Effector memory CD4-positive, alpha-beta T cell (primary cell): ENCODE measurements at regions not wholly inside any gene's neighbourhood (a gene's known extent, or its start where the extent isn't known, plus 50 kb on each side); places are given as distances from the start of the nearest gene placed in this dataset.

Experiments
- DNase-seq, 3 donors: peaks; one replicate each; pipeline ENCODE4 v3.0.0-alpha.2; 2020
- H3K27ac ChIP-seq: 2 replicates; pipeline ENCODE4 v1.7.0; 2013; ENCODE audit warnings: mild to moderate bottlenecking, low read length, moderate library complexity; ENCODE audit not compliant: insufficient read depth, poor library complexity, severe bottlenecking
- H3K27me3 ChIP-seq: replicated peaks from 2 replicates; pipeline ENCODE4 v1.7.0; 2013; ENCODE audit warnings: mild to moderate bottlenecking, low read length; ENCODE audit not compliant: insufficient read depth, control insufficient read depth, poor library complexity, severe bottlenecking
- H3K36me3 ChIP-seq: 2 replicates; pipeline ENCODE4 v1.7.0; 2013; ENCODE audit warnings: mild to moderate bottlenecking, low read length, moderate library complexity; ENCODE audit not compliant: control insufficient read depth, insufficient read depth
- H3K4me1 ChIP-seq: 2 replicates; pipeline ENCODE4 v1.7.0; 2013; ENCODE audit warnings: low read length, mild to moderate bottlenecking; ENCODE audit not compliant: control insufficient read depth, insufficient read depth, poor library complexity, severe bottlenecking
- H3K4me3 ChIP-seq: 2 replicates; pipeline ENCODE4 v1.7.0; 2013; ENCODE audit warnings: low read length, low read depth, mild to moderate bottlenecking; ENCODE audit not compliant: insufficient read depth, poor library complexity, severe bottlenecking
- H3K9me3 ChIP-seq: 2 replicates; pipeline ENCODE4 v1.7.0; 2013; ENCODE audit warnings: mild to moderate bottlenecking, low read length, moderate library complexity; ENCODE audit not compliant: control insufficient read depth

DNA sequence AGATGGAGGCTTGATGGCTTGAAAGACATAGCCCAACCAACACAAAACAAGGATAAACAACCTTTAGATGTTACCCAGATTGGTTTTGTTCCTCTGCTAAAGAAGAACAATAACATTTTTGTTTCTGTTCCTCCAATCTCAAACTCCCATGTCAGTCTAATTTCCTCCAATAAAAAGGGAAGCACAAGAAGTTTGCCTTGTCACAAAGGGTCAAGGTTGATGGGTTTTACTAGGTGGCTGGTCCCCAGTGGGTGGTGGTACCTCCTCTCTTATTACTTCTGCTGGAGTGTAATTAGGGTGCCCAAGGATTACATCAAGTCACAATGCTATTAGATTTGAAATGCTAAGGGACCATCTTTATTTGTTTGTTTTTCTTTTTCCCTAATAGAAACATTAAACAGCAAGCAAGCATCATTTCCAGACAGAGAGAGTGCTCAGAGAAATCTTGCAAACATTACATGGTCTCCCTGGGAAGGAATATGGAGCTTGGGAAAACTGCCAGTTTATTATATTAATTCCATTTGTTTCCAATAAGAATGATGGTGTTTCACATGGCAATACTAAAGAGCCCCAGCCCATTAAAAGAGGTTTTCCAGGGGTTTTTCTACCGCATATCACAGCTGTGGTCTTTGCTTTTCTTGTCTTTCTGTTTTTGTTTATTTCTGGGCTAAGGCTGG is 78.3 kb upstream of the AOAH start:
- Histone ChIP-seq H3K9me3 (no peaks in the 10 kb centered on the region), H3K27me3 (no peaks in the 10 kb centered on the region), H3K4me1 (no peaks in the 10 kb centered on the region), H3K27ac (no peak overlapping the region), H3K36me3 (no peaks in the 10 kb centered on the region), H3K4me3 (no peak overlapping the region)
- no peak for DNase-seq

DNA sequence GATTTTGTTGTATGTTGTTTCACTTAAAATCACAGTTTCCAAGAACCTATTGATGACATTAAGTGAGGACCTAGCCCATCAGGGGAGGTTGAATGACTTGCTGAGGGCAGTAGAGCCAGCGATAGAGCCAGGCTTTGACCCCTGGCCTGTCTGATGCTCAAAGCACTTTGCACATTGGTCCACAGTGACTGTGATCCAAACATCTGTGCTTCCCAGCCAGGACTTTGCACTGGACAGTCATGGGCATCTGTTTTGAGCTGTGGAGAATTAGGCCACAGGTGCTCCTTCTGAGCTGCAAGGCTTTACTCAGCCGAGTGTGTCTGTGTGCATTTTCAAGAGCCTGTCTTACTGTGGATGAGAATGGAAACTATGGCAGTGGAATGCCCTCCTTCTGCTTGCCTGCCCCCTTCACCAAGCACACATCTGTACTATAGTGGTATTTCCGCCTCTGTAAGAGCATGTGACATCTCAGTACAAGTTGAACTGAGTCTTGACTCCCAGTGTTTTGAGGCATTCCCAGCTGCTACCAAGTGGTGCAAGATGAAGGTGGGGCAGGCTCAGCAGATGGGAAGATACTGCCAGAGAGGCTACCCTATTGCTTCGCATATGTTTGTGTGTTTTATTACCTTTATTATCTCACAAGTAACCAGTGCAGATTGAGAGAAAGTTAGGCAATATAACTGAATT is 72.7 kb upstream of the AOAH start:
- Histone ChIP-seq H3K9me3 (no peaks in the 10 kb centered on the region), H3K27me3 (no peaks in the 10 kb centered on the region), H3K36me3 (no peaks in the 10 kb centered on the region), H3K27ac (no peak overlapping the region), H3K4me3 (no peak overlapping the region), H3K4me1 (no peaks in the 10 kb centered on the region)
- no peak for DNase-seq

DNA sequence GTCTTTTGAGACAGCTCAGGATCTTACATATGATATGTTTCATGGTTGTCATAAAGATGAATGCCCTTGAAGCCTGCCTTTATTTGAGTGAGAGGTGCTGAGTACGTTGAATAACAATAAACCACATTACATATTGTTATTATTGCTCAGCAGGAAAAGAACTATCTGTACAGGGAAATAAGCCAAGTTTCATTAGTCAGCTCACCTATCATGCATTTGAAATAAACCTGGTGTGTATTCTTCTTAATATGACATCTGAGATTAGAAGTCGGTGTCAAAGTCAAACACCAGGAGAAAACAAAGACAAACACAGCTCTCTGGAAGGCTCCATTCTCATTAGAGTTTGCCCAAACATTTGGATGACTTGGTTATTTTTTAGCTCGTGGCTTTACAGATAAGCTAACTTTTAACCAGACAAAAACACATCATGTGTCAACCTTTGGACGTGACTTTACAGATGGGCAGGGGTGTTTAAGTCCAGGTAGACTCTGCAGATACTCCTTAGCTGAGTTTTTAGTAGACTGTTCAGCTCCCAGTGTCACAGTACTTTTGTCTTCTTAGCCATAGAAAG is 71.2 kb upstream of the AOAH start:
- DNase-seq, result no peak
- H3K9me3 ChIP-seq, result no peaks in the 10 kb centered on the region

DNA sequence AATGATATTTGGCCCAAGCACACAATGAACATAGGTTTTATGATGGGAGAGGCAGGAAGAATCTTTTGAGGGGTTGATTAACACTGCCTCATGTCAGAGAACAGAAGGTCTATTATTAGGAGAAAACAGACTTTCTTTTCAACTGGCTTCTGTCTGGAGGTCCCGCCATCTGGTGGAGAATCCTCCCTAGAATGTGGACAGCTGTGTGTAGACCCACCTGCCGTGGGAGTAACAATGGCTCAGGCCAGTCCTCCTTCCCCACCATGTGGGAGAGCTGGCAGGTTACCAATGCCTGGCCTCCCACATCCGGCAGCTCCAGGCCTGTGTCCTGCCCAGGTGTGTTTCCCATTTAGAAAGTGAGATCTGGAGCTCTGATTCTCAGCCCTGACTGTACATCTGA is 70.4 kb upstream of the AOAH start:
- no peak for DNase-seq
- Histone ChIP-seq H3K4me3 (no peak overlapping the region), H3K27ac (no peak overlapping the region), H3K9me3 (no peaks in the 10 kb centered on the region), H3K36me3 (no peaks in the 10 kb centered on the region), H3K27me3 (no peaks in the 10 kb centered on the region), H3K4me1 (peaks cover 4% of the 10 kb centered on the region)

More for the DNA sequence above, 71.2 kb upstream of the AOAH start:
- Histone ChIP-seq H3K4me3 (no peak overlapping the region), H3K4me1 (no peaks in the 10 kb centered on the region), H3K36me3 (no peaks in the 10 kb centered on the region), H3K27ac (no peak overlapping the region), H3K27me3 (no peaks in the 10 kb centered on the region)

DNA sequence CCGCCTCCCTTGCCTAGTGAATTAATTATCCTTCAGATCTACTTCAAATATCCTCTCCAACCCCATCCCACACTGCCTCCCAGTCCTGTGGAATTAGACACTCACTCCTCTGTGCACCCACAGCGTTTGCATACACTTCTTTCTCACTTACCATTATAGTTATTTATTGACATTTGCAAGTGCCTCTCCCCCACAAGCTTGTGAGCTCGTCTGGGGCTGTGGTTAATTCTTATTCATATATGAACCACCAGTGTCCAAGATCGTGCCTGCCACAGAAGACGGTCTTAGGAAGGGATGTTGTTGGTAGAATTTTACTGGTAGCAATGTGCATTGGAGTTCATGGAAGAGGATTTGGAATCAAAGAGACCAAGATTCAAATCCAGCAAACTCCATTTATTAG is 68.1 kb upstream of the AOAH start:
- Histone ChIP-seq H3K27me3 (no peaks in the 10 kb centered on the region), H3K36me3 (no peaks in the 10 kb centered on the region), H3K4me3 (no peak overlapping the region), H3K4me1 (peaks cover 20% of the 10 kb centered on the region), H3K9me3 (no peaks in the 10 kb centered on the region), H3K27ac (no peak overlapping the region)
- no peak for DNase-seq

DNA sequence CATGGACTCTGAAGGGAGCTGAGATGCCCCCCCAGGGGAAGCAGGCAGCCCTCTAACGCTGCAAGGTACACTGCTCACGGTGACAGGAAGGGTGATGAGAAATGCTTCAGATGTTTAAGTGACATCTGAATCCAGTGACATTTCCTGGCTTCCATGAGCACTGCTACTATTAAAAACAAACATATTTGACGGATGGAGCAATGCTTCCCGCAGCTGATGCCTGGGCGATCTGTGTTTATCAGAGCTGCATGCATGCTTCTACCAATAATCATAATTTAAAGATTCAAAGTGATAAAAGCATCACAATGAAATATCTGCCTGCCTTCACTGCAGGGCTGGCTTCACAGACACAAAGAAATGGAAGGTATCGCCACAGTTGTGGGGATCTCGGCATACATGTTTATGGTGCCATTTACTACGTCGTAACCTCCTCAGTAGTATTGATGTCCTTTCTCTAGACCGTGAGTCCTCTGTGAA is 66.1 kb upstream of the AOAH start:
- H3K27ac ChIP-seq, result no peak overlapping the region
- H3K36me3 ChIP-seq, result no peaks in the 10 kb centered on the region
- no peak for DNase-seq
- peaks cover 21% of the 10 kb centered on the region for H3K4me1 ChIP-seq
- H3K9me3 ChIP-seq, result no peaks in the 10 kb centered on the region
- H3K27me3 ChIP-seq, result no peaks in the 10 kb centered on the region
- no peak overlapping the region for H3K4me3 ChIP-seq

DNA sequence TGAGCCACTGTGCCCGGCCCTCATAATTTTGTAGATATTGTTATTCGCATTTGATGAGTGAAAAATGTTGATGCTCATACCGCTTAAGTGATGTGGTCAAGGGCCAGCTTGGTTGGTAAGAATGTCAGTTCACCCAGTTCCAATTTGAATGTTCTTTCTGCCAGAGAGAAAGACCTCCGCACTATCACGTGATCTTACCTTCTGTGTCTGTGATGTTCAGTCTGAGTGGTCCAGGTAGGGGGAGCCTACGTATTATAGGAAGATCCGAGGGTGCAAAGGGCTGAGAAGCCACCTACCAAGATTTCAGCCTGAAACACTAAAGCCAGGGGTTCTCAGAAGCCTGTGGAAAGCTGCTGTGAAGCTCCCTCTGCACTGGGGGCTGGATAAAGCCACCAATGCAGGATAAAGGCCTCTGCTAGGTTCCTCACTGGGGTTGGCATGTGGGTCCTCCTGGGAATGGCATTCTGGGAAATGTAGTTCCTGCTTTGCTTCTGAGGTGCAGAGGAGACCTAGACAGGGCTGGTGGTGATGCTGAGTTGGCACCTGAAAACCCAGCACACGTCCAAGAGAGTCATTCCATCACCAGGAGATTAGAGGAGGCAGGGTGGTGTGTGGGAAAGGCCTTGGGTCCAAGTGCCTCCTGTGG is 64.7 kb upstream of the AOAH start:
- no peak for DNase-seq
- Histone ChIP-seq H3K4me3 (no peak overlapping the region), H3K27ac (no peak overlapping the region), H3K9me3 (no peaks in the 10 kb centered on the region), H3K27me3 (no peaks in the 10 kb centered on the region), H3K4me1 (peaks cover 26% of the 10 kb centered on the region), H3K36me3 (no peaks in the 10 kb centered on the region)

DNA sequence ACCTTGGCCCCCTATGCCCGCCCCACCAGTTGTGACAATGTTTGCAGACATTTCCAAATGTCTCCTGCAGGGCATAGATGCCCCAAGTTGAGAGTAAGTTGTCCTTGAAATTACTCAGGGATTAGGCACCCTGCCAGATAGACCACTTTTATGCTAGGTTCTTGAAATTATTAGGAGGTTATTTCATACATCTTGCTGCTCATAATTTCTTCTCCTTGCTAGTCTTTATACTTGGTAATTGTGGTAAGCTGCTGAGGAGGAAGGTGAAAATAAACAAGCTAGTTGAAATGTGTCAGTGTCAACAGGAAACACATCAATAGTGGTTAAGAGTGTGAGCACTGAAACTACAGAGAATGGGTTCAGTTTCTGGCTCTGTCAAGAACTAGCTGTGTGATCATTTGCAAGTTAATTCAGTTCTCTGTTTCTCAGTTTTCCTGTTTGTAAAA is 63.7 kb upstream of the AOAH start:
- no peak for DNase-seq
- H3K27ac ChIP-seq, result no peak overlapping the region

DNA sequence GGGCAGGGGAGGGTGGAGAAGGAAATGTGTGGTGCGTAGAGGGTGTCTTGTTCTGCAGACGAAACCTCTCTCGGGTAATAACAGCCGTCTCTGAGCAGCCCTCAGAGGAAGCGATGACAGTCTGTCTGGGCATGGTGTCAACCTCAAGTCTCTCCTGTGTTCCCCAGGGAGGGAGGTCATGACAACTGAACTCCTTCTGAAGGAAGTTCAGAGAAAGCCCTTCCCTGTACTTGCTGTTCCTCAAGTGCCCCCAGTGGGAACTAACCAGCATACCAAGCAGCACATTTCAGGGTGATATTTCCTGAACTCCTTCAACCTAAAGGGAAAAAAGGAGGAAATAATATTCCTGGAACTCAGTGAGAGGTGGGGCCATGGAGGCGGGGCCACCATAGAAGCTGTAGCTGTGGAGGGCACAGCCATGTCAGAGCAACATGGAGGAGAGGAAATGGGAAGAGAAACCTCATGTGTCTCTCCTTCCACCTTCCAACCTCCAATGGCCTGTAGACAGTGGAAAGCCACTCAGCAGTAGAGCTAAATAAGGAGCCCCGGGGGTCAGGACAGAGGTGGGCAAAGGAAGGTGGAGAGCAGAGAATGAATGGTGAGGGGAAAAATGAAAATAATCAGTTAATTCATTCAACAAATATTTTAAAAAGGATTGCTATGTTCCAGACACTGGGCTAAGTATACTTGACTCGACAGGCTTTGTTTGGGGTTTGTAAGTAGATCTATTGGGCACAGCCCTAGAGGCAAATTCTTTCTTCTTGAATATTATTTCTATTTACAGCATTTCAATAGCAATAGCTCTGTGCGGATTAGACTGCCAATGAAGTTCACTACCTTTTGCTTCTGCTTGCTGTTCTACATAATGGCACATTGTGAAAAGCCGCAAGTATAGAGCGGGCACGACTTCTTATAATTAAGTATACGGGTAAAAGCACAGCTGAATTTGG is 61.0 kb upstream of the AOAH start:
- H3K36me3 ChIP-seq, result no peaks in the 10 kb centered on the region
- no peaks in the 10 kb centered on the region for H3K9me3 ChIP-seq
- no peak overlapping the region for H3K4me3 ChIP-seq
- peaks cover 33% of the 10 kb centered on the region for H3K4me1 ChIP-seq
- peak; percentile 58 to 77 (median 64) for DNase-seq
- H3K27me3 ChIP-seq, result no peaks in the 10 kb centered on the region
- no peak overlapping the region for H3K27ac ChIP-seq

More for the DNA sequence above, 63.7 kb upstream of the AOAH start:
- Histone ChIP-seq H3K9me3 (no peaks in the 10 kb centered on the region), H3K4me1 (peaks cover 26% of the 10 kb centered on the region), H3K4me3 (no peak overlapping the region), H3K27me3 (no peaks in the 10 kb centered on the region), H3K36me3 (no peaks in the 10 kb centered on the region)
